ENCODE measurements at regions not wholly inside any gene's neighbourhood (a gene's known extent, or its start where the extent isn't known, plus 50 kb on each side); places are given as distances from the start of the nearest gene placed in this dataset.
"Not testable (repeated sequence)": the region's sequence is repeated elsewhere in the genome, so short reads cannot be mapped to it uniquely, and the experiment has no call there.

DNA sequence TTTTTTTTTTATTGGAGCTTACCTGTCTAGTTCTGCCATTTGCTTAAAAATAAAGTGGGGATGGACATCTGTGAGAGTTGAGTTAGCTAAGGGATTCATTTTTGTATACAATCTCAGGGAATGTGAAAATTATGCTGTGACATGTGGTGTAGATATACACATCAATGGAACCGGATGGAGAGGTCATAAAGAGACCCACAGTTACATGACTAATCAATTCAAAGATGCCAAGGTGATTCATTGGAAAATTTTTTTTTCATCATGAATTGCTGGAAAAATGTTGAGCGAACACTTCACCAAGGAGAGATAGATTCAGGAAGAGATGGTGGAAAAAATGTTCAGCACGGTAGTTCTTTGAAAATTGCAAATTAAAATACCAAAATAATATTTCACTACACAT is 605.4 kb upstream of the KIF2B start:
- Histone ChIP-seq H3K4me3 (no peak overlapping the region), H3K27me3 (no peaks in the 10 kb centered on the region), H3K36me3 (no peaks in the 10 kb centered on the region), H3K9me3 (peaks cover 0 to 4% (median 0%) of the 10 kb centered on the region in 4 donors), H3K27ac (no peak overlapping the region), H3K4me1 (no peaks in the 10 kb centered on the region)
- TF ChIP-seq POLR2AphosphoS5 (IDR thresholded peaks at IDR 0.05), result no peak
- no peak for TF ChIP-seq POLR2A (IDR thresholded peaks at IDR 0.05)
- TF ChIP-seq, protein P1, sequence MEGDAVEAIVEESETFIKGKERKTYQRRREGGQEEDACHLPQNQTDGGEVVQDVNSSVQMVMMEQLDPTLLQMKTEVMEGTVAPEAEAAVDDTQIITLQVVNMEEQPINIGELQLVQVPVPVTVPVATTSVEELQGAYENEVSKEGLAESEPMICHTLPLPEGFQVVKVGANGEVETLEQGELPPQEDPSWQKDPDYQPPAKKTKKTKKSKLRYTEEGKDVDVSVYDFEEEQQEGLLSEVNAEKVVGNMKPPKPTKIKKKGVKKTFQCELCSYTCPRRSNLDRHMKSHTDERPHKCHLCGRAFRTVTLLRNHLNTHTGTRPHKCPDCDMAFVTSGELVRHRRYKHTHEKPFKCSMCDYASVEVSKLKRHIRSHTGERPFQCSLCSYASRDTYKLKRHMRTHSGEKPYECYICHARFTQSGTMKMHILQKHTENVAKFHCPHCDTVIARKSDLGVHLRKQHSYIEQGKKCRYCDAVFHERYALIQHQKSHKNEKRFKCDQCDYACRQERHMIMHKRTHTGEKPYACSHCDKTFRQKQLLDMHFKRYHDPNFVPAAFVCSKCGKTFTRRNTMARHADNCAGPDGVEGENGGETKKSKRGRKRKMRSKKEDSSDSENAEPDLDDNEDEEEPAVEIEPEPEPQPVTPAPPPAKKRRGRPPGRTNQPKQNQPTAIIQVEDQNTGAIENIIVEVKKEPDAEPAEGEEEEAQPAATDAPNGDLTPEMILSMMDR (IDR thresholded peaks at IDR 0.05), result no peak
- no peak for TF ChIP-seq EP300 (IDR thresholded peaks at IDR 0.05)
- intact Hi-C loops (cut with DNase I; ENCODE audit: low total_unique reads), result no loop called here
- DNase-seq, result no peak
- WGBS, 5 donors, result 82 to 89% (median 87%) methylated on average over 3 of the region's 3 CpGs

DNA sequence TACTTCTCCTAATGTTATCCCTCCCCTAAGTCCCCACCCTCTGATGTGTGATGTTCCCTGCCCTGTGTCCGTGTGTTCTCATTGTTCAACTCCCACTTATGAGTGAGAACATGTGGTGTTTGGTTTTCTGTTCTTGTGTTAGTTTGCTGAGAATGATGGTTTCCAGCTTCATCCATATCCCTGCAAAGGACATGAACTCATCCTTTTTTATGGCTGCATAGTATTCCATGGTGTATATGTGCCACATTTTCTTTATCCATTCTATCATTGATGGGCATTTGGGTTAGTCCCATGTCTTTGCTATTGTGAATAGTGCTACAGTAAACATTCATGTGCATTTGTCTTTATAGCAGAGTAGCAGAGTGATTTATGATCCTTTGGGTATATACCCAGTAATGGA is 613.8 kb upstream of the KIF2B start:
- H3K4me1 ChIP-seq; intact Hi-C loops (cut with DNase I; ENCODE audit: low total_unique reads); H3K27ac ChIP-seq; H3K27me3 ChIP-seq; DNase-seq; H3K36me3 ChIP-seq; H3K4me3 ChIP-seq: not testable (repeated sequence)
- 71 to 96% (median 89%) methylated on average over 1 of the region's 1 CpG for WGBS, 5 donors
- H3K9me3 ChIP-seq, result peaks cover 0 to 12% (median 3%) of the 10 kb centered on the region in 4 donors

GRCh38 chr17:53193044-53193443 is 629.7 kb upstream of the KIF2B start:
- Histone ChIP-seq H3K27me3 (no peaks in the 10 kb centered on the region), H3K9me3 (no peaks in the 10 kb centered on the region), H3K36me3 (no peaks in the 10 kb centered on the region), H3K4me3 (no peak overlapping the region), H3K4me1 (no peaks in the 10 kb centered on the region), H3K27ac (no peak overlapping the region)
- 24 to 49% (median 26%) methylated on average over 1 of the region's 1 CpG for WGBS, 5 donors
- TF ChIP-seq POLR2A (IDR thresholded peaks at IDR 0.05), result no peak
- TF ChIP-seq, protein P1 (IDR thresholded peaks at IDR 0.05), result no peak
- no peak for TF ChIP-seq POLR2AphosphoS5 (IDR thresholded peaks at IDR 0.05)
- TF ChIP-seq EP300 (IDR thresholded peaks at IDR 0.05), result no peak
- DNase-seq, result no peak
- intact Hi-C loops (cut with DNase I; ENCODE audit: low total_unique reads), result no loop called here

DNA sequence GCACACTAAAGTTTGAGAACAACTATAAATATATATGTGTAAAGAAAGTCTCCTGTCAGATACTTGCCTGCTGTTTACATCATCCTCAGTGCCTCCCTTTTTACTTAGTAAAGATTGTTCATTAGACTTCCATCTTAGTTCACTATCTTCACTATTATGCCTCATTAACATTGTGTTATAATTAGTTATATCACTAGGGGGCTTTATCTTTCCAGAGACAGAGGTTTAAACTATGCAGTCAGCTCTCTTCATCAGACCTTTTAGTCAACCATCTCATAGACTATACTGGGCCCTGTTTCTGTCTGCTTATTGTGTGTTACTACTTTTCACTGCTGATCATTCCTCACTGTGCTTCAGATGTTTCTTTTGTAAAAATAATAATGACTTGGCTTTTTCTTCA is 630.8 kb upstream of the KIF2B start:
- no peak for DNase-seq
- H3K4me3 ChIP-seq, result no peak overlapping the region
- H3K9me3 ChIP-seq, result no peaks in the 10 kb centered on the region
- no peaks in the 10 kb centered on the region for H3K4me1 ChIP-seq
- H3K36me3 ChIP-seq, result no peaks in the 10 kb centered on the region
- H3K27ac ChIP-seq, result no peak overlapping the region
- TF ChIP-seq POLR2AphosphoS5 (IDR thresholded peaks at IDR 0.05) (no peak), EP300 (IDR thresholded peaks at IDR 0.05) (no peak), POLR2A (IDR thresholded peaks at IDR 0.05) (no peak)
- TF ChIP-seq, protein P1 (IDR thresholded peaks at IDR 0.05), result no peak
- intact Hi-C loops (cut with DNase I; ENCODE audit: low total_unique reads), result no loop called here
- no peaks in the 10 kb centered on the region for H3K27me3 ChIP-seq

DNA sequence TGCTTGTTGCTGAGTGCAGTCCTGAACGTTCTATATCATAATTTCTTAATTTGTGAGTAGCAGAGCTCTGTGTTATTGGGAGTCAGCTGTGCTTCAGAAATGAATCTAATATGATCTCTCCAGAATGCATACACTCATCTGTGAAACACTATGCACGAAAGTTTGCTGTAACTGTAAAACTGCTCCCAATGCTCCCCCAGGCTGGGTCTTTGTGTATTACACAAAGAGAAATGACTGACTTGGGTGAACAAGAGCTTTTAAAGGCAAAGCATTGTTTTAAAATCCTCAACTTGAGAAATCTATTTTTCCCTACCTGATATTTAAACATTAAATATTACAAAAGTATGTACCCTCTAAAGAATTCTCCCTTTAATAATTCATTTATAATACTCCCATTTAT is 636.7 kb upstream of the KIF2B start:
- peaks cover 0 to 6% (median 0%) of the 10 kb centered on the region in 4 donors for H3K9me3 ChIP-seq
- no peak for TF ChIP-seq POLR2AphosphoS5 (IDR thresholded peaks at IDR 0.05)
- TF ChIP-seq, protein P1 (IDR thresholded peaks at IDR 0.05), result no peak
- no peak for TF ChIP-seq POLR2A (IDR thresholded peaks at IDR 0.05)
- no peak for TF ChIP-seq EP300 (IDR thresholded peaks at IDR 0.05)
- no peak overlapping the region for H3K4me3 ChIP-seq
- no peaks in the 10 kb centered on the region for H3K36me3 ChIP-seq
- H3K27me3 ChIP-seq, result no peaks in the 10 kb centered on the region
- peak in 1 of 2 donors; percentile 4 for DNase-seq
- no peaks in the 10 kb centered on the region for H3K4me1 ChIP-seq
- 46 to 75% (median 60%) methylated on average over 2 of the region's 2 CpGs for WGBS, 5 donors
- intact Hi-C loops (cut with DNase I; ENCODE audit: low total_unique reads), result no loop called here
- H3K27ac ChIP-seq, result no peak overlapping the region

Data from stomach (tissue), 8 donors.